Lower leg skin (tissue), 3 donors: ENCODE measurements at regions not wholly inside any gene's neighbourhood (a gene's known extent, or its start where the extent isn't known, plus 50 kb on each side); places are given as distances from the start of the nearest gene placed in this dataset.

Source experiments
- CTCF ChIP-seq, 3 donors: fragments of 450-650 bp; IDR thresholded peaks; one replicate each; pipeline ENCODE4 v1.5.1; 2016; ENCODE audit warnings: antibody characterized with exemption in 3 of 3, mild to moderate bottlenecking in 3 of 3, moderate library complexity in 2 of 3
- POLR2A ChIP-seq, 2 donors: fragments of 450-650 bp; IDR thresholded peaks; one replicate each; pipeline ENCODE4 v1.6.1; 2016 to 2017; ENCODE audit warnings: antibody characterized with exemption in 2 of 2, mild to moderate bottlenecking in 1 of 2, moderate library complexity in 1 of 2

- TF ChIP-seq CTCF (IDR thresholded peaks at IDR 0.05) (no peak), POLR2A (IDR thresholded peaks at IDR 0.05) (no peak)
These were observed 110.7 kb downstream of the MDH1 start for GRCh38 chr2:63699549-63699839.
